Caco-2 (cell line): ENCODE measurements at regions not wholly inside any gene's neighbourhood (a gene's known extent, or its start where the extent isn't known, plus 50 kb on each side); places are given as distances from the start of the nearest gene placed in this dataset.

Source experiments
- BruUV-seq: library from RNA; stranded (reverse); fragments of 400-500 nt; replicated peaks from 2 replicates; lab custom pipeline; 2021; lab: Mats Ljungman, UMichigan
- CTCF ChIA-PET: fragments of 300-600 bp; sonication (Branson Sonifier 250); formaldehyde crosslinking; loops from one replicate; lab custom pipeline; 2022; ENCODE audit warnings: antibody characterized with exemption; lab: Charles Lee
- POLR2A ChIA-PET: fragments of 300-600 bp; sonication (Branson Sonifier 250); formaldehyde crosslinking; loops from one replicate; lab custom pipeline; 2022; ENCODE audit warnings: antibody characterized with exemption; lab: Charles Lee
- DNase-seq, 2 experiments: peaks; one replicate each; pipeline versions ENCODE4 v3.0.0 to v3.0.0-alpha.2; 2020 to 2022
- H3K27me3 ChIP-seq: replicated peaks from 2 replicates; pipeline ENCODE4 v1.6.0; 2011; ENCODE audit warnings: low read length; ENCODE audit not compliant: control insufficient read depth, insufficient read depth
- H3K36me3 ChIP-seq: 2 replicates; pipeline ENCODE4 v1.5.1; 2011; ENCODE audit warnings: low read length; ENCODE audit not compliant: control insufficient read depth, insufficient read depth
- H3K4me1 ChIP-seq: fragments of 250-450 bp; sonication (Bioruptor Pico); 2 replicates; pipeline ENCODE4 v1.5.1; 2020; ENCODE audit warnings: mild to moderate bottlenecking
- H3K4me3 ChIP-seq: 2 replicates; pipeline ENCODE4 v1.5.1; 2011; ENCODE audit warnings: low read depth, mild to moderate bottlenecking, control low read depth, low read length
- H3K9me3 ChIP-seq: fragments of 250-450 bp; sonication (Bioruptor Pico); 2 replicates; pipeline ENCODE4 v1.5.1; 2020; ENCODE audit warnings: mild to moderate bottlenecking, moderate library complexity
- H3K27ac Mint-ChIP-seq: one replicate; pipeline ENCODE4 v1.8.0; 2022; ENCODE audit warnings: mixed read lengths; ENCODE audit not compliant: unreplicated experiment
- H3K27me3 Mint-ChIP-seq: one replicate; pipeline ENCODE4 v1.8.0; 2022; ENCODE audit warnings: mixed read lengths; ENCODE audit not compliant: insufficient read depth, unreplicated experiment
- H3K36me3 Mint-ChIP-seq: one replicate; pipeline ENCODE4 v1.8.0; 2022; ENCODE audit warnings: mild to moderate bottlenecking, mixed read lengths; ENCODE audit not compliant: insufficient read depth, unreplicated experiment
- H3K4me1 Mint-ChIP-seq: one replicate; pipeline ENCODE4 v1.8.0; 2022; ENCODE audit warnings: low read depth, mixed read lengths; ENCODE audit not compliant: unreplicated experiment
- H3K4me3 Mint-ChIP-seq: one replicate; pipeline ENCODE4 v1.8.0; 2022; ENCODE audit warnings: mild to moderate bottlenecking, moderate library complexity, mixed read lengths; ENCODE audit not compliant: unreplicated experiment
- H3K9me3 Mint-ChIP-seq: one replicate; pipeline ENCODE4 v1.8.0; 2022; ENCODE audit warnings: mixed read lengths; ENCODE audit not compliant: unreplicated experiment
- intact Hi-C: fragments of 100-400 bp; cut with micrococcal nuclease; formaldehyde crosslinking; loops from one replicate; pipeline ENCODE4 v1.10.0; 2022; ENCODE audit not compliant: unreplicated experiment
- TF ChIP-seq, protein P1 (sequence below), 2 experiments: fragments of 200-600 bp in 1 of 2; IDR thresholded peaks; 1 replicate in 1 of 2; 2 replicates in 1 of 2; pipeline versions ENCODE4 v1.5.1 to v1.8.0; 2011 to 2022; ENCODE audit warnings: antibody characterized with exemption in 1 of 2, control low read depth in 1 of 2, inconsistent platforms in 1 of 2, low read depth in 1 of 2, low read length in 1 of 2, mild to moderate bottlenecking in 1 of 2, moderate library complexity in 1 of 2; ENCODE audit not compliant: insufficient read depth in 1 of 2, severe bottlenecking in 1 of 2, unreplicated experiment in 1 of 2

DNA sequence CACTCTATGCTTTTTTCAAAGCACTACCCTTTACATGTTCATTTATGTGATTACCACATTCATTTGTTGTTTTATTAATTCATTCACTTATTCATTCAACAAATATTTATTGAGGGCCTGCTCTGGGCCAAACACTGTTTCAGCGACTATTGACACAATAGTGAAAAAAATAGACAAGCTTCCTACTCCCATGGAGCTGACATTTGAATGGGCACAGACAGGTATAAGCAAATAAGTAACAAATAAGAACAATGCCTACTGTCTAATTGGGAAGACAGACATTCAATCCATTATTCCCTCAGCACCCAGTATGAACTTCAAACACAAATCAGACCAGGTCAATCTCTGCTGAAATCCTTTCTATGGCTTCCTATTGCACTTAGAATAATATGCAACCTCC lies 156.9 kb upstream of the NR3C1 start:
- BruUV-seq, result no TSS peak
- CTCF ChIA-PET, result no interaction called here
- POLR2A ChIA-PET, result no interaction called here
- H3K4me1 Mint-ChIP-seq, result peaks cover 42% of the 10 kb centered on the region
- H3K27me3 Mint-ChIP-seq, result no peaks in the 10 kb centered on the region
- H3K9me3 Mint-ChIP-seq, result no peaks in the 10 kb centered on the region
- no peaks in the 10 kb centered on the region for H3K36me3 ChIP-seq
- no peaks in the 10 kb centered on the region for H3K9me3 ChIP-seq
- H3K36me3 Mint-ChIP-seq, result no peaks in the 10 kb centered on the region
- no peak overlapping the region for H3K4me3 Mint-ChIP-seq
- H3K27ac Mint-ChIP-seq, result no peak overlapping the region
- DNase-seq, result no peak
- TF ChIP-seq, protein P1, sequence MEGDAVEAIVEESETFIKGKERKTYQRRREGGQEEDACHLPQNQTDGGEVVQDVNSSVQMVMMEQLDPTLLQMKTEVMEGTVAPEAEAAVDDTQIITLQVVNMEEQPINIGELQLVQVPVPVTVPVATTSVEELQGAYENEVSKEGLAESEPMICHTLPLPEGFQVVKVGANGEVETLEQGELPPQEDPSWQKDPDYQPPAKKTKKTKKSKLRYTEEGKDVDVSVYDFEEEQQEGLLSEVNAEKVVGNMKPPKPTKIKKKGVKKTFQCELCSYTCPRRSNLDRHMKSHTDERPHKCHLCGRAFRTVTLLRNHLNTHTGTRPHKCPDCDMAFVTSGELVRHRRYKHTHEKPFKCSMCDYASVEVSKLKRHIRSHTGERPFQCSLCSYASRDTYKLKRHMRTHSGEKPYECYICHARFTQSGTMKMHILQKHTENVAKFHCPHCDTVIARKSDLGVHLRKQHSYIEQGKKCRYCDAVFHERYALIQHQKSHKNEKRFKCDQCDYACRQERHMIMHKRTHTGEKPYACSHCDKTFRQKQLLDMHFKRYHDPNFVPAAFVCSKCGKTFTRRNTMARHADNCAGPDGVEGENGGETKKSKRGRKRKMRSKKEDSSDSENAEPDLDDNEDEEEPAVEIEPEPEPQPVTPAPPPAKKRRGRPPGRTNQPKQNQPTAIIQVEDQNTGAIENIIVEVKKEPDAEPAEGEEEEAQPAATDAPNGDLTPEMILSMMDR (IDR thresholded peaks at IDR 0.05; ENCODE audit: insufficient read depth in 1 of 2, low read depth in 1 of 2, low read length in 1 of 2, severe bottlenecking in 1 of 2, unreplicated experiment in 1 of 2), result no peak
- H3K27me3 ChIP-seq, result no peaks in the 10 kb centered on the region
- H3K4me3 ChIP-seq, result no peak overlapping the region
- intact Hi-C loops, result loop anchor here (10.0 kb wide), 1 partner anchor 264 kb away; no protein-coding TSS in a partner anchor
- H3K4me1 ChIP-seq, result peaks cover 37% of the 10 kb centered on the region

DNA sequence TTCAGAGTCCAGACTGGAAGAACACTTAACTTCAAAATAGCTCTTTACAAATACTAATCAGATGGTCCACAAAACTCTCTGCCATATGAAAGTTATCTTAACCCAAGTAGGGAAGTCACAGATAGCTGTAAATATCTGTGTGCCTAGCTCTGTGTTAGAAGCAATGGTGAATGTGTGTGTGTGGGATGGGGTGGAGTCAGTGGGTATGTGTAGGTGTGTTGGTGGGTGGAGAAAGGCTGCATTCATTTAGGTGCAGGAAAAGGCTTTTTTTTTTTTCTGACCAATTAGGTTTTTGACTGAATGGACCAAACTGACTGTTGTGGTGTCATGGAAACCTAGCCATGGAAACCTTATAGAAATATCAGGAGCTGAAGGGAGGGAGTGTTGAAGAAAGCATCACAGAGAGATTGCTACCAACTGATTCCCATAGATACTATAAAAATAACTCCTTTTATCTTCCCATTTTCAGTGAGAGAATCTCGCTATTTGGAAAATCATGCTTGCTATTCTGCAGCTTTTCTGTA lies 156.2 kb upstream of the NR3C1 start:
- Histone ChIP-seq H3K4me3 (no peak overlapping the region), H3K4me1 (peaks cover 44% of the 10 kb centered on the region), H3K27me3 (no peaks in the 10 kb centered on the region), H3K36me3 (no peaks in the 10 kb centered on the region), H3K9me3 (no peaks in the 10 kb centered on the region)
- no peaks in the 10 kb centered on the region for H3K36me3 Mint-ChIP-seq
- no peaks in the 10 kb centered on the region for H3K27me3 Mint-ChIP-seq
- intact Hi-C loops, result loop anchor here (10.0 kb wide), 1 partner anchor 265 kb away; no protein-coding TSS in a partner anchor
- no peak overlapping the region for H3K4me3 Mint-ChIP-seq
- ChIA-PET POLR2A (no interaction called here), CTCF (no interaction called here)
- no TSS peak for BruUV-seq
- H3K4me1 Mint-ChIP-seq, result peaks cover 48% of the 10 kb centered on the region
- no peak overlapping the region for H3K27ac Mint-ChIP-seq
- TF ChIP-seq, protein P1 (IDR thresholded peaks at IDR 0.05; ENCODE audit: insufficient read depth in 1 of 2, low read depth in 1 of 2, low read length in 1 of 2, severe bottlenecking in 1 of 2, unreplicated experiment in 1 of 2), result no peak
- DNase-seq, result no peak
- H3K9me3 Mint-ChIP-seq, result no peaks in the 10 kb centered on the region

DNA sequence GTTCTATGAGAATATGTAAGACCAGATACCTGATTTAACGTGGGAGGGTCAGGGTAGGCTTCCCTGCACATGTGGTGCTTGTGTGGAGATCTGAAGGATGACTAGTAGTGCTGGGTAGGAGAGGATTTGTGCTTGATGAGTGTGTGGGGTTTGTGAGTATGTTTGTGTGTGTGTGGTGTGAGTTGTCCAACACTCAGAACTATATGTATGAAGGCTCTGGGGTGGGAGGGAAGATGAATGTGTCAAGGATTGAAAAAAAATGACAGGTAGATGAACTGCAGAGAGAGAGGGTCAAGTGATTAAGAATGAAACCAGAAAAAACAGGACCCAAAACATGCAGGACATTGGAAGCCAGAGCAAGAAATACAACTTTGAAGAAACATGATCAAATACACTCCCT lies 154.6 kb upstream of the NR3C1 start:
- H3K36me3 Mint-ChIP-seq, result no peaks in the 10 kb centered on the region
- Histone ChIP-seq H3K4me1 (peaks cover 45% of the 10 kb centered on the region), H3K9me3 (no peaks in the 10 kb centered on the region), H3K27me3 (no peaks in the 10 kb centered on the region), H3K4me3 (no peak overlapping the region), H3K36me3 (no peaks in the 10 kb centered on the region)
- BruUV-seq, result no TSS peak
- no peak overlapping the region for H3K4me3 Mint-ChIP-seq
- ChIA-PET CTCF (no interaction called here), POLR2A (no interaction called here)
- intact Hi-C loops, result no loop called here
- TF ChIP-seq, protein P1 (IDR thresholded peaks at IDR 0.05; ENCODE audit: insufficient read depth in 1 of 2, low read depth in 1 of 2, low read length in 1 of 2, severe bottlenecking in 1 of 2, unreplicated experiment in 1 of 2), result no peak
- H3K27me3 Mint-ChIP-seq, result no peaks in the 10 kb centered on the region
- no peak for DNase-seq
- no peak overlapping the region for H3K27ac Mint-ChIP-seq
- H3K9me3 Mint-ChIP-seq, result no peaks in the 10 kb centered on the region
- H3K4me1 Mint-ChIP-seq, result peaks cover 45% of the 10 kb centered on the region
